NCI-H2227 treated with DMSO at 0.1 percent for 48 hours (cell line): ENCODE measurements at regions not wholly inside any gene's neighbourhood (a gene's known extent, or its start where the extent isn't known, plus 50 kb on each side); places are given as distances from the start of the nearest gene placed in this dataset.
A peak's percentile ranks its signal among the peaks of the same experiment; 100 is the strongest.

Source experiments
- DNase-seq: peaks from one replicate; lab custom pipeline; 2025; lab: John Stamatoyannopoulos, UW

DNA sequence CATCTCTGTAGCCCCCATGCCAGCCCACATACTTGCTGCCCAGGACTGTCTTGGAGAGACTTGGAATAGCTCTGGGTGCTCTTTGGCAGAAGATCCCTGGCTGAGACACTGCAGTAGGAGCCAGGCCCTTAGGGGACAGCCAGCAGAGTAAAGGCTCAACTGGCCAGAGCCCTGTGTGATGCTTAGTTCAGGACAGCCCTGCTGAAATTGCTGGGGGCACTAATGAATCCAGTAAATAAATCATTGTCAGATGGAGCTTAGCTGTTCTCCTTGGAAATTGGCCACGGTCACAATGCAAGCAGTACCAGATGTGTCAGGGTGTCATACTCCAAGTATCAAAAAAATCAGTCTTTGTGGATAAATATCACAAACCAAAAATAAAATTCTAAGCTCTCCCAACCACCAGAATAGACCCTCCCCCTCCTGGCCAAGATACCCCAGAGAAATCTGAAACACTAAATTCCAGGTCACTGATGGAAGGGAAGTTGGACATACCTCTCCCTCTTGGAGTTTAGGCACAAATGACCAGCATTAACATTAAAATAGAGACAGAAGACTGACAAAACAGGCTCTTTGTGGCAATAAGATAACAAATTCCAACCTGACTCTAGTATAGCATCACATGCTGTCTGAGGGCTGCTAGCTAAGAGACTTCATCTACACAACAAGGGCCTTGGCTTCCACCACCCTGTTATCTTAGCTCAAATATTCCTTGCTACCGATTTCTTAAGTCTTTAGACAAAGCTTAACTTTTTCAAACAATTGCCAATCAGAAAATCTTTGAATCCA is 83.2 kb upstream of the DNAH14 start:
- no peak for DNase-seq

GRCh38 chr1:224850446-224850845 is 79.0 kb upstream of the DNAH14 start:
- no peak for DNase-seq

DNA sequence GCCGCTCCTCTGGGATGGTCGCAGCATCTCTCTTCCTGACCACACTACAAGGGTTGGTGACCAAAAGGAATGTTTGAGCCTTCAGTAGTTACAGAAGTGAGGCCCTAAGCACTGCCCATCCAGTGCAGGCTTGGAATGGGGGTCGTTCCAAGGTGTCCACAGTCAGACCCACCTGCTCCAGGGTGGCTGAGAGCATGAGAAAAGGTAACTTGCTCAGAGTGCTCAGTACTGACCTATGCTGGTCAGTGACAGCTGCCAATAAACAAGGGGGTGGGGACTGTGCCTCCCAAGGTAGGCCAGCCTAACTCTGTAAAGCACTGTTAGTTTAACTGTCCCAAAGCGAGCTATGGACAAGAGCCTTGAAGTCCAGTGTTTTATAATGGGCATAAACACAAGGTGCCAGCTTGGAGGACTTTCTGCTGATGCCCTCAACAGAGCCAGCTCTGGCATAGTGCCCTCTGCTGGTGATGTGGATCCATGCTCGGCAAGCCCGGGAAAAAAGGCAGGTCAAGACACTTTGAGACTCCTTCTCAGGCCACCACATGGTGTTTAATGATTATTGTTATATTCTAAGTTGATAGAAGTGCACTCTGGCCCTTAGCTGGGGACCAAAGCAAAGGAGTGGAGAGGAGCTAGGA is 78.1 kb upstream of the DNAH14 start:
- DNase-seq = peak; percentile 9

DNA sequence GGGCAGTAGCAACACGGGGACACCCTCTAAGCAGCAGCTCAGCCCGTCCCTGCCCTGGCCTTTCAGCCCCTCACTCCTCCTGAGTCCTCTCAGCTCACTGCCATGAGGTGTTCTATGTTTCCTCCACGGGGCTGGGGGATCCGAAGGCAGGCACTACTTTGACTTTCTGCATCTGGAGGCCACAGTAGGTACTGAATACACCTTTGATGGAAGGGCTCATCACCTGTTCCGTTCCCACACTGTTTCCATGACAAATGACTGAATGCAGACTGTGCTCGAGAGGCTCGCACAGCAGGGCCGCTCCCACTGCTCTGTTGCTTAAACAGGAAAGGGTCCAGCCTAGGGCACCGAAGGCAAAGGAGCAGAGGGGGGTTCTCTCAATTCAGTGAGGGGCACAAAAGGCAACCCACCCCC is 77.6 kb upstream of the DNAH14 start:
- no peak for DNase-seq

GRCh38 chr1:224852901-224853568 is 76.4 kb upstream of the DNAH14 start:
- DNase-seq = no peak

DNA sequence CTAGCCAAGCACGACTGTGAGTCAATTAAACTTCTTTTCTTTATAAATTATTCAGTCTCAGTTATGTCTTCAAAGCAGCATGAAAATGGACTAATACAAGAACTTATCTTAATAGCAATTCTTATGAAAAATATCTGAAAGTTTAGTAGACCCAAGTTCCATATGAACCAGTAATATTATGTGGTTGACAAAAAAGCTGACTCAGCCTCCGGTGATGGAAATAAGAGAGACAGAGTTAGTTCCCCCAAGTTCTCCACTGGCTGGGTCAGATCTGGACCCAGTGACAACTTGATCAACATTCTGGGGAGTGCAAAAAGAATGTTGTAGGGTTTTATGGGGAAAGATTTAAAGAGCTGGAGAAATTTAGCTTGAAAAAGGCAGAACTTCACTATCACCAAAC is 72.5 kb upstream of the DNAH14 start:
- no peak for DNase-seq

GRCh38 chr1:224859651-224860050 is 69.8 kb upstream of the DNAH14 start:
- DNase-seq = no peak

GRCh38 chr1:224860488-224861338 is 68.8 kb upstream of the DNAH14 start:
- DNase-seq = no peak

DNA sequence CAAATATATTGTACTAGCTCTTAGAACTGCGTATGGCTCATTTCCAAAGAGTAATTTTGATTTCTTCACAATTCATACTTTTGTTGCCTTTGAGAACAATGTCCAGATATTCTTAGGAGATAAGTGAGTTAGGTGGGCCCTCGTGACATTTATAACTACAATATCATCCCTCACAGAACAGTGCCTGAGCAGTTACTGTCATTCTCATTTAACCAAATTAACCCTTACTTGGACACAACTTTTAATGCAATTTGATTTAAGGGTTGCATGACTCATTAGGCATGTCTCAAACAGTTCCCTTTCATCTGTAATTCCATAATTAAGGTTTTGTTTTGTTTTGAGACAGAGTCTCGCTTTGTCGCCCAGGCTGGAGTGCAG is 68.1 kb upstream of the DNAH14 start:
- DNase-seq = no peak

DNA sequence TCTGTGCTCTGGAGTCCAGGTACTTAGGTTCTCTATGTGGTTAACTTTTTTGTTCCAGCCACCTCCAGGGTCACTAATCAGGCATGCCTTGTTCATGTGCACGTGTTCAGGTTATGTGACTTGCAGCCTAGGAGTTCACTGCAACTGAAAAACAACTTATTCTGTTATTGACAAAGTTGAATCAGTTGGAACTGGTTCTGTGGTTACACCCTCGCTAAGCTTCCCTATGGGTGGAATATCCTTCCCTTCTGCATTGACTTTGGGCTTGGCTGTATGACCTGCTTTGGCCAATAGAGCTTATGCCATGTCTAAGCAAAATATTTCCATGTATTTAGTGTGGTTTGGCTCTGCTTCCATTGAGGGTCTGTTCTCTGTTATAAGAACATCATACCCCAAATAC is 66.0 kb upstream of the DNAH14 start:
- no peak for DNase-seq

DNA sequence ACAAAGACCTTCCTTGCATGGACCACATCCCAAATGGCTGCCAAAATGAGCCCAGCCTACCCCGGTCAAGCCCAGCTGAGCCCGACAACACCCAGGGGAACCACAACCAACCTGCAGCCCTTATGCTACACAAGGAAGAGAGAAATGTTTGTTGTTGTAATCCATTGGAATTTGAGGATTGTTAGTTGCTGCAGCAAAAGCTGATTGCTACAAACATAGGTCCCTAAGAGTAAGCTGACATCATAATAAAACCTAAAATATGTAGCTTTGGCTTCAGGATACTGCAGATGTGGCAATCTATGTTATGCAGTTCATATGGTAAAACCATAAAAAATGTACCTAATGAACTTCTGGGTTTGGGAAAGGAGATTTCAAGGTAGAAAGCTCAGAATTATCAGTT is 65.5 kb upstream of the DNAH14 start:
- DNase-seq = no peak

- no peak for DNase-seq
Measured at GRCh38 chr1:224865510-224865909, 64.0 kb upstream of the DNAH14 start.

GRCh38 chr1:224866940-224867339 is 62.5 kb upstream of the DNAH14 start:
- DNase-seq = no peak

- DNase-seq = no peak
Measured at GRCh38 chr1:224867715-224868114, 61.8 kb upstream of the DNAH14 start.

- no peak for DNase-seq
Measured at GRCh38 chr1:224872832-224873433, 56.5 kb upstream of the DNAH14 start.

- no peak for DNase-seq
Measured at GRCh38 chr1:224873434-224874369, 55.8 kb upstream of the DNAH14 start.

DNA sequence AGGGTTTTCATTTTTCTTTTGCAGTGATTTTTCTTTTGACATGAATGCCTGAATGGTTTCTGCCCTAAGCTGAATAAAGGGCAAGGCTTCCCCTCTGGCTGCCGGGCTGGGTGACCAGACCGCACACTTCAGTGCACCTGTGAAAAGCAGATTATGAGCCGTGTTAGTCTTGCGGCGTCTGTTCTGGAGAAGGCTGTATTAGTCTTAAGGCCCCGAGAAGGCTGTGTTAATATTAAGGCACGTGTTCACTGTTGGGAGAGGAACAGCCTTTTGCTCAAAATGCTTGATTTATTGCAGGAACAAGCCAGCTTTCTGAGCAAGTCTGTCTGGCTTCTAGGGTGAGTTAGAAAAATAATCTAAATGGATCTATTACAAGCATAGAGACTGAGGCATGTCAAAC is 54.7 kb upstream of the DNAH14 start:
- DNase-seq = no peak

DNA sequence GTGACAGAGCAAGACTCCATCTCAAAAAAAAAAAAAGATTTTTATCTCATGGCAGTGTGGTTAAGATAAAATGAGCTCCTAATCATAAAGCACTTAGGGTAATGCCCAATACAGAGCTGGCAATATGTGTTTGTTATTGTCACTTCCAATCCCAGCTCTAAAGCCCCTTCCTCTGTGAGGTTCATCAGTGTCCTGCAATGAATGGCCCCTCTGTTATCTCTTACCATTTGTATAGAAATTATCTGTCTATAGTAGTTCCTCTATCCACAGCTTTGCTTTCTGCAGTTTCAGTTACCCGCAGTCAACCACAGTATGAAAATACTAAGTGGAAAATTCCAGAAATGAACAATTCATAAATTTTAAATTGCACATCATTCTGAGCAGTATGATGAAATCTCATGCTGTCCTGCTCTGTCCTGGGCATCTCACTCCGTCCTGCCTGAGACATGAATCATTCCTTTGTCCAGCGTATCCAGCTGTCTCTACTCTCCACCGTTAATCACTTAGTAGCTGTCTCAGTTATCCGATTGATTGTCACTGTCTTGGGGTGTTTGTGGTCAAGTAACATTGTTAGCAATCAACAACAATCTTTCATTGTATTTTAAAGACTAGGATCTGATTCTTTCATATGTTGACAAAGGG is 50.2 kb upstream of the DNAH14 start:
- DNase-seq = no peak
